Hepatocyte (in vitro differentiated cells): ENCODE measurements at regions not wholly inside any gene's neighbourhood (a gene's known extent, or its start where the extent isn't known, plus 50 kb on each side); places are given as distances from the start of the nearest gene placed in this dataset.

ENCODE experiments used
- CTCF ChIP-seq: fragments of 200-600 bp; sonication (generic); IDR thresholded peaks from 2 replicates; pipeline ENCODE4 v1.5.1; 2016; ENCODE audit warnings: antibody characterized with exemption, mild to moderate bottlenecking; ENCODE audit not compliant: poor library complexity
- EZH2 ChIP-seq: fragments of 200-600 bp; sonication (generic); IDR thresholded peaks from 2 replicates; pipeline ENCODE4 v1.6.1; 2016; ENCODE audit warnings: antibody characterized with exemption, mild to moderate bottlenecking, borderline replicate concordance
- EZH2phosphoT487 ChIP-seq: fragments of 200-600 bp; sonication (generic); IDR thresholded peaks from one replicate; pipeline ENCODE4 v1.6.1; 2018; ENCODE audit warnings: antibody characterized with exemption, mild to moderate bottlenecking, low read depth, moderate library complexity; ENCODE audit not compliant: unreplicated experiment, severe bottlenecking

GRCh38 chr4:124768596-124769365 lies 56.2 kb upstream of the ANKRD50 start:
- no peak for TF ChIP-seq CTCF
- TF ChIP-seq EZH2phosphoT487 = no peak
- no peak for TF ChIP-seq EZH2
